ENCODE measurements at regions not wholly inside any gene's neighbourhood (a gene's known extent, or its start where the extent isn't known, plus 50 kb on each side); places are given as distances from the start of the nearest gene placed in this dataset.

DNA sequence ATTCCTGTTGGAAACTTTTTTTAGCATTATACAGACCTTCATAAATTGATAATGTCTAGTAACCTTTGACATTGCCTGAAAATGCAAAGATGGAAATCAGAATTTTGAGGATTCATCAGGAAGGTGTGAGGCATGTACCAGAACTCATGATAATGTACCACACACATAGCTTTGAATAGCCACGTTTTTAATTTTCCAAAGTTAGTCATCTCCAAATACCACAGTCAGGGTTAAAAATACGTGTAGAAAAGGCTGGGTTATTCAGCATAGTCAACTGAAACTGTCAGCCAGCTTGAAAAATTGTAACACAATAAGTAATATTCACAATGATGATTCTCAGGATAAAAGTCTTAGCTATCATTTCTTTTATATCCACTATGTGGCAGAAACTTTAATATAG is 102.0 kb upstream of the THRB start:
- no peaks in the 10 kb centered on the region for H3K79me2 ChIP-seq (ENCODE audit: insufficient read depth, low read length)
- no peak overlapping the region for H3K4me2 ChIP-seq (replicated peaks; ENCODE audit: extremely low read depth, low read length, poor library complexity, severe bottlenecking)
- Mint-ChIP-seq H3K27ac (no peak overlapping the region), H3K4me3 (no peak overlapping the region), H3K9me3 (no peaks in the 10 kb centered on the region), H3K27me3 (ENCODE audit: low read depth in 3 of 3) (peaks cover 0 to 2% (median 0%) of the 10 kb centered on the region in 3 donors), H3K36me3 (no peaks in the 10 kb centered on the region), H3K4me1 (no peaks in the 10 kb centered on the region)
- no CpG with 5 or more reads among the region's 2 CpGs for WGBS (ENCODE audit: insufficient coverage)
- no peaks in the 10 kb centered on the region for H3K27me3 ChIP-seq (ENCODE audit: control insufficient read depth in 2 of 2, insufficient read depth in 2 of 2, low read length in 2 of 2)
- H3K4me3 ChIP-seq (replicated peaks in 1 of 3; ENCODE audit: low read depth in 2 of 3, low read length in 3 of 3) = no peak overlapping the region
- intact Hi-C loops (cut with micrococcal nuclease) = no loop called here
- no peaks in the 10 kb centered on the region for H4K20me1 ChIP-seq (ENCODE audit: insufficient read depth, low read length)
- TF ChIP-seq, protein P1, sequence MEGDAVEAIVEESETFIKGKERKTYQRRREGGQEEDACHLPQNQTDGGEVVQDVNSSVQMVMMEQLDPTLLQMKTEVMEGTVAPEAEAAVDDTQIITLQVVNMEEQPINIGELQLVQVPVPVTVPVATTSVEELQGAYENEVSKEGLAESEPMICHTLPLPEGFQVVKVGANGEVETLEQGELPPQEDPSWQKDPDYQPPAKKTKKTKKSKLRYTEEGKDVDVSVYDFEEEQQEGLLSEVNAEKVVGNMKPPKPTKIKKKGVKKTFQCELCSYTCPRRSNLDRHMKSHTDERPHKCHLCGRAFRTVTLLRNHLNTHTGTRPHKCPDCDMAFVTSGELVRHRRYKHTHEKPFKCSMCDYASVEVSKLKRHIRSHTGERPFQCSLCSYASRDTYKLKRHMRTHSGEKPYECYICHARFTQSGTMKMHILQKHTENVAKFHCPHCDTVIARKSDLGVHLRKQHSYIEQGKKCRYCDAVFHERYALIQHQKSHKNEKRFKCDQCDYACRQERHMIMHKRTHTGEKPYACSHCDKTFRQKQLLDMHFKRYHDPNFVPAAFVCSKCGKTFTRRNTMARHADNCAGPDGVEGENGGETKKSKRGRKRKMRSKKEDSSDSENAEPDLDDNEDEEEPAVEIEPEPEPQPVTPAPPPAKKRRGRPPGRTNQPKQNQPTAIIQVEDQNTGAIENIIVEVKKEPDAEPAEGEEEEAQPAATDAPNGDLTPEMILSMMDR (IDR thresholded peaks at IDR 0.05) = no peak
- DNase-seq = no peak
- no peaks in the 10 kb centered on the region for H3K36me3 ChIP-seq (replicated peaks in 1 of 2; ENCODE audit: control insufficient read depth in 1 of 2, insufficient read depth in 2 of 2, low read length in 2 of 2)
- no peak overlapping the region for H3K27ac ChIP-seq (ENCODE audit: low read depth in 1 of 2, low read length in 2 of 2)
- no peak overlapping the region for H2AFZ ChIP-seq (ENCODE audit: insufficient read depth, low read depth, low read length, poor library complexity, severe bottlenecking)
- no peaks in the 10 kb centered on the region for H3K9me3 ChIP-seq (replicated peaks in 1 of 2; ENCODE audit: control insufficient read depth in 1 of 2, insufficient read depth in 1 of 2, low read length in 2 of 2)
- H3K4me1 ChIP-seq (ENCODE audit: control insufficient read depth in 1 of 2, insufficient read depth in 2 of 2, low read length in 2 of 2) = no peaks in the 10 kb centered on the region
- H3K9ac ChIP-seq (ENCODE audit: insufficient read depth, low read length, poor library complexity, severe bottlenecking) = no peak overlapping the region

DNA sequence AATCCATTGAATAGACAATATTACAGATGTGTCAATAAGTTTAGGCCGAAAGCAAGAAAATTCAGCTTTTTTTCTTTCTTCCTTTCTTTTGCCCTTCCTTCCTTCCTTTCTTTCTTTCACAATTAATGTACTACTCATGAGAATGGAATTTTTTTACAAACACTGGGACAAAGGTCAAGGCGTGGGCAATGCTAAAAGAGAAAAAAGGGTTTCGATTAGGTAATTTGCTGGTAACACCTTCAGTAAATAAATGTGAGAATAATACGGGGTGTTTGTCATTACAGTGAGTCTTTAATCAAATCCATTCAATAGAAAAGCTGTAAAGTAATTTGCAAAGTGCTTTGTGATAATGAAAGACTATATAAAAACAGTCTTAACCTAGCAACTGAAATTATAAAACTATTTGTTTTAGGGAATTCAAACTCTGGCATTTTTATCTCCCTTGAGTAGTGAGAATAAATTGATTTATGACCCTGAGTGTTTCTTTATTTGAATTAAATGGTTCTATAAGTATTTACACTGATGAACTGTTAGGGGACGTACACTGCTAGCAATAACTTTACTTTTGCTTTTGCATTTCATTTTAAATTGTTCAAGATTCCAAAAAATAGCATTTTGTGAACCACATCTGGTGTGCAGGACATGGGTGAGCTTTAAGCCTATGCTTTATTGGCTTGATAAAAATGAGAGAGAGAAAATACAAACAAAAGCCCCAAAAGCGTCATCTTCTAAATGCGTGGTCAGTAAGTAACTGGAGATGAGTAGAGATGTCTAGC is 104.2 kb upstream of the THRB start:
- no peak overlapping the region for H3K27ac ChIP-seq (ENCODE audit: low read depth in 1 of 2, low read length in 2 of 2)
- no peak overlapping the region for H3K9ac ChIP-seq (ENCODE audit: insufficient read depth, low read length, poor library complexity, severe bottlenecking)
- no peaks in the 10 kb centered on the region for H3K27me3 ChIP-seq (ENCODE audit: control insufficient read depth in 2 of 2, insufficient read depth in 2 of 2, low read length in 2 of 2)
- H3K4me2 ChIP-seq (replicated peaks; ENCODE audit: extremely low read depth, low read length, poor library complexity, severe bottlenecking) = no peak overlapping the region
- no peaks in the 10 kb centered on the region for H3K36me3 ChIP-seq (replicated peaks in 1 of 2; ENCODE audit: control insufficient read depth in 1 of 2, insufficient read depth in 2 of 2, low read length in 2 of 2)
- intact Hi-C loops (cut with micrococcal nuclease) = no loop called here
- H2AFZ ChIP-seq (ENCODE audit: insufficient read depth, low read depth, low read length, poor library complexity, severe bottlenecking) = no peak overlapping the region
- H3K4me1 ChIP-seq (ENCODE audit: control insufficient read depth in 1 of 2, insufficient read depth in 2 of 2, low read length in 2 of 2) = no peaks in the 10 kb centered on the region
- H4K20me1 ChIP-seq (ENCODE audit: insufficient read depth, low read length) = no peaks in the 10 kb centered on the region
- H3K9me3 ChIP-seq (replicated peaks in 1 of 2; ENCODE audit: control insufficient read depth in 1 of 2, insufficient read depth in 1 of 2, low read length in 2 of 2) = no peaks in the 10 kb centered on the region
- Mint-ChIP-seq H3K4me1 (no peaks in the 10 kb centered on the region), H3K27me3 (ENCODE audit: low read depth in 3 of 3) (no peaks in the 10 kb centered on the region), H3K4me3 (no peak overlapping the region), H3K9me3 (peaks cover 0 to 3% (median 0%) of the 10 kb centered on the region in 7 donors), H3K36me3 (no peaks in the 10 kb centered on the region), H3K27ac (no peak overlapping the region)
- H3K4me3 ChIP-seq (replicated peaks in 1 of 3; ENCODE audit: low read depth in 2 of 3, low read length in 3 of 3) = no peak overlapping the region
- TF ChIP-seq, protein P1 (IDR thresholded peaks at IDR 0.05) = no peak
- no peaks in the 10 kb centered on the region for H3K79me2 ChIP-seq (ENCODE audit: insufficient read depth, low read length)
- DNase-seq = no peak
- WGBS (ENCODE audit: insufficient coverage) = no CpG with 5 or more reads among the region's 7 CpGs

All from CD14-positive monocyte (primary cell).